Right lobe of liver (tissue), 6 donors: ENCODE measurements at regions not wholly inside any gene's neighbourhood (a gene's known extent, or its start where the extent isn't known, plus 50 kb on each side); places are given as distances from the start of the nearest gene placed in this dataset.

Experiments used
- ATAC-seq, 4 donors: fragments of 200-7000 bp; cut with Tn5 transposase; one replicate each; pipeline ENCODE4 v1.9.1; 2020; ENCODE audit warnings: mild to moderate bottlenecking in 4 of 4, moderate library complexity in 4 of 4
- DNase-seq, 3 donors: peaks; one replicate each; pipeline ENCODE4 v3.0.0-alpha.2; 2020
- H3K27ac ChIP-seq, 3 donors: fragments of 200-600 bp; one replicate each; pipeline ENCODE4 v1.8.0; 2022
- H3K27me3 ChIP-seq, 2 donors: fragments of 200-600 bp; one replicate each; pipeline ENCODE4 v1.8.0; 2022
- H3K36me3 ChIP-seq, 4 donors: fragments of 200-600 bp; sonication (generic) in 1 of 4; one replicate each; pipeline versions ENCODE4 v1.5.1 to v1.8.0; 2017 to 2022; ENCODE audit warnings: control low read depth in 1 of 4
- H3K4me1 ChIP-seq, 4 donors: fragments of 200-600 bp; sonication (generic) in 1 of 4; one replicate each; pipeline versions ENCODE4 v1.5.1 to v1.8.0; 2017 to 2022; ENCODE audit warnings: control low read depth in 1 of 4
- H3K4me3 ChIP-seq, 3 donors: fragments of 200-600 bp; one replicate each; pipeline ENCODE4 v1.8.0; 2022
- H3K9me3 ChIP-seq, 4 donors: fragments of 200-600 bp; sonication (generic) in 1 of 4; one replicate each; pipeline versions ENCODE4 v1.5.1 to v1.8.0; 2017 to 2022; ENCODE audit warnings: control low read depth in 1 of 4
- CTCF ChIP-seq, 4 donors: fragments of 200-600 bp in 3 of 4; fragments of 450-650 bp in 1 of 4; IDR thresholded peaks; one replicate each; pipeline versions ENCODE4 v1.5.1 to v1.8.0; 2016 to 2022; ENCODE audit warnings: antibody characterized with exemption in 4 of 4, mild to moderate bottlenecking in 2 of 4
- POLR2A ChIP-seq: fragments of 450-650 bp; IDR thresholded peaks from one replicate; pipeline ENCODE4 v1.6.1; 2017; ENCODE audit warnings: antibody characterized with exemption, mild to moderate bottlenecking
- WGBS: methylation state at CpG from one replicate; pipeline ENCODE4 v1.1.6; 2018; ENCODE audit warnings: low coverage, low lambda C conversion rate; ENCODE audit not compliant: insufficient coverage; ENCODE audit errors: missing lambda C conversion rate; 5-methylcytosine and 5-hydroxymethylcytosine counted together
- intact Hi-C, 2 donors: fragments of 100-400 bp; cut with DNase I; formaldehyde crosslinking; loops; one replicate each; pipeline versions ENCODE4 v1.11.2 to v1.14.1; 2022
- donor health status: DM: no; HTN: yes; CAD: no.
- donor health status: DM: no; HTN: no; CAD: no.
- donor health status: DM: no; HTN: no; CAD: no.
- donor health status: DM: no; HTN: yes; CAD: no.
- donor health status: DM: no; HTN: yes; CAD: no.

- DNase-seq (no peak), ATAC-seq (no peak)
- no peak overlapping the region for H3K4me3 ChIP-seq
- TF ChIP-seq CTCF (IDR thresholded peaks at IDR 0.05) (no peak), POLR2A (no peak)
- no peaks in the 10 kb centered on the region for H3K36me3 ChIP-seq
- WGBS: 45% methylated on average over 1 of the region's 2 CpGs
- intact Hi-C loops: no loop called here
- H3K4me1 ChIP-seq: no peaks in the 10 kb centered on the region
- no peaks in the 10 kb centered on the region for H3K9me3 ChIP-seq
- H3K27ac ChIP-seq: no peak overlapping the region
- no peaks in the 10 kb centered on the region for H3K27me3 ChIP-seq
Observed at GRCh38 chr3:110758208-110758607, 313.4 kb upstream of the NECTIN3 start.

GRCh38 chr3:110767156-110767555 is 304.5 kb upstream of the NECTIN3 start:
- no CpG with 5 or more reads among the region's 2 CpGs for WGBS
- ATAC-seq: no peak
- Histone ChIP-seq H3K27me3 (no peaks in the 10 kb centered on the region), H3K4me3 (no peak overlapping the region), H3K36me3 (no peaks in the 10 kb centered on the region), H3K27ac (no peak overlapping the region), H3K4me1 (no peaks in the 10 kb centered on the region), H3K9me3 (no peaks in the 10 kb centered on the region)
- intact Hi-C loops: no loop called here
- TF ChIP-seq CTCF (IDR thresholded peaks at IDR 0.05) (no peak), POLR2A (no peak)
- no peak for DNase-seq

- TF ChIP-seq POLR2A: no peak
- no peak for TF ChIP-seq CTCF (IDR thresholded peaks at IDR 0.05)
- DNase-seq: no peak
- no peaks in the 10 kb centered on the region for H3K9me3 ChIP-seq
- intact Hi-C loops: no loop called here
- H3K27me3 ChIP-seq: no peaks in the 10 kb centered on the region
- no peak for ATAC-seq
- H3K36me3 ChIP-seq: no peaks in the 10 kb centered on the region
- no peak overlapping the region for H3K27ac ChIP-seq
- no peaks in the 10 kb centered on the region for H3K4me1 ChIP-seq
- H3K4me3 ChIP-seq: no peak overlapping the region
Observed at GRCh38 chr3:110767838-110768237, 303.8 kb upstream of the NECTIN3 start.

- Histone ChIP-seq H3K36me3 (no peaks in the 10 kb centered on the region), H3K27me3 (no peaks in the 10 kb centered on the region), H3K4me3 (no peak overlapping the region), H3K27ac (no peak overlapping the region), H3K9me3 (no peaks in the 10 kb centered on the region), H3K4me1 (no peaks in the 10 kb centered on the region)
- intact Hi-C loops: no loop called here
- WGBS: 66% methylated on average over 9 of the region's 9 CpGs
- ATAC-seq (no peak), DNase-seq (no peak)
- TF ChIP-seq CTCF (IDR thresholded peaks at IDR 0.05) (no peak), POLR2A (no peak)
Observed at GRCh38 chr3:110773413-110773954, 298.1 kb upstream of the NECTIN3 start.
